ENCODE measurements at regions not wholly inside any gene's neighbourhood (a gene's known extent, or its start where the extent isn't known, plus 50 kb on each side); places are given as distances from the start of the nearest gene placed in this dataset.

- DNase-seq (ENCODE audit: low spot score) (no peak), ATAC-seq (no peak)
- Mint-ChIP-seq H3K9me3 (no peaks in the 10 kb centered on the region), H3K27ac (no peak overlapping the region), H3K4me1 (peaks cover 11% of the 10 kb centered on the region), H3K36me3 (no peaks in the 10 kb centered on the region), H3K27me3 (ENCODE audit: low read depth) (no peaks in the 10 kb centered on the region), H3K4me3 (no peak overlapping the region)
- CTCF ChIA-PET: no interaction called here
- TF ChIP-seq MYBL2 (CRISPR knock-in tag; IDR thresholded peaks at IDR 0.05) (no peak), ZNF121 (CRISPR knock-in tag; IDR thresholded peaks at IDR 0.05) (no peak), ZNF138 (CRISPR knock-in tag; conservative IDR thresholded peaks at IDR 0.05) (no peak), ZMAT4 (CRISPR knock-in tag; IDR thresholded peaks at IDR 0.05) (no peak), ZNF317 (CRISPR knock-in tag; IDR thresholded peaks at IDR 0.05; ENCODE audit: borderline replicate concordance, low read depth) (no peak), ZNF219 (CRISPR knock-in tag; IDR thresholded peaks at IDR 0.05; ENCODE audit: borderline replicate concordance) (no peak), TEAD4 (CRISPR knock-in tag; IDR thresholded peaks at IDR 0.05) (no peak), OVOL2 (CRISPR knock-in tag; IDR thresholded peaks at IDR 0.05; ENCODE audit: borderline replicate concordance) (no peak)
- TF ChIP-seq, protein P1, sequence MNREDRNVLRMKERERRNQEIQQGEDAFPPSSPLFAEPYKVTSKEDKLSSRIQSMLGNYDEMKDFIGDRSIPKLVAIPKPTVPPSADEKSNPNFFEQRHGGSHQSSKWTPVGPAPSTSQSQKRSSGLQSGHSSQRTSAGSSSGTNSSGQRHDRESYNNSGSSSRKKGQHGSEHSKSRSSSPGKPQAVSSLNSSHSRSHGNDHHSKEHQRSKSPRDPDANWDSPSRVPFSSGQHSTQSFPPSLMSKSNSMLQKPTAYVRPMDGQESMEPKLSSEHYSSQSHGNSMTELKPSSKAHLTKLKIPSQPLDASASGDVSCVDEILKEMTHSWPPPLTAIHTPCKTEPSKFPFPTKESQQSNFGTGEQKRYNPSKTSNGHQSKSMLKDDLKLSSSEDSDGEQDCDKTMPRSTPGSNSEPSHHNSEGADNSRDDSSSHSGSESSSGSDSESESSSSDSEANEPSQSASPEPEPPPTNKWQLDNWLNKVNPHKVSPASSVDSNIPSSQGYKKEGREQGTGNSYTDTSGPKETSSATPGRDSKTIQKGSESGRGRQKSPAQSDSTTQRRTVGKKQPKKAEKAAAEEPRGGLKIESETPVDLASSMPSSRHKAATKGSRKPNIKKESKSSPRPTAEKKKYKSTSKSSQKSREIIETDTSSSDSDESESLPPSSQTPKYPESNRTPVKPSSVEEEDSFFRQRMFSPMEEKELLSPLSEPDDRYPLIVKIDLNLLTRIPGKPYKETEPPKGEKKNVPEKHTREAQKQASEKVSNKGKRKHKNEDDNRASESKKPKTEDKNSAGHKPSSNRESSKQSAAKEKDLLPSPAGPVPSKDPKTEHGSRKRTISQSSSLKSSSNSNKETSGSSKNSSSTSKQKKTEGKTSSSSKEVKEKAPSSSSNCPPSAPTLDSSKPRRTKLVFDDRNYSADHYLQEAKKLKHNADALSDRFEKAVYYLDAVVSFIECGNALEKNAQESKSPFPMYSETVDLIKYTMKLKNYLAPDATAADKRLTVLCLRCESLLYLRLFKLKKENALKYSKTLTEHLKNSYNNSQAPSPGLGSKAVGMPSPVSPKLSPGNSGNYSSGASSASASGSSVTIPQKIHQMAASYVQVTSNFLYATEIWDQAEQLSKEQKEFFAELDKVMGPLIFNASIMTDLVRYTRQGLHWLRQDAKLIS (CRISPR knock-in tag; IDR thresholded peaks at IDR 0.05; ENCODE audit: borderline replicate concordance): no peak
- POLR2A ChIA-PET: no interaction called here
These were observed 389.7 kb downstream of the RAP2B start for GRCh38 chr3:153551536-153552285.

GRCh38 chr3:153552887-153553604 is 391.0 kb downstream of the RAP2B start:
- ChIA-PET CTCF (no interaction called here), POLR2A (no interaction called here)
- no peak for TF ChIP-seq IRF2 (CRISPR knock-in tag; IDR thresholded peaks at IDR 0.05; ENCODE audit: borderline replicate concordance, low read depth)
- no peak for TF ChIP-seq CBFB (CRISPR knock-in tag; IDR thresholded peaks at IDR 0.05; ENCODE audit: low read depth)
- TF ChIP-seq CREB1 (CRISPR knock-in tag; IDR thresholded peaks at IDR 0.05): no peak
- TF ChIP-seq, protein P2, sequence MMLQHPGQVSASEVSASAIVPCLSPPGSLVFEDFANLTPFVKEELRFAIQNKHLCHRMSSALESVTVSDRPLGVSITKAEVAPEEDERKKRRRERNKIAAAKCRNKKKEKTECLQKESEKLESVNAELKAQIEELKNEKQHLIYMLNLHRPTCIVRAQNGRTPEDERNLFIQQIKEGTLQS (CRISPR knock-in tag; conservative IDR thresholded peaks at IDR 0.05): no peak
- TF ChIP-seq E2F5 (CRISPR knock-in tag; IDR thresholded peaks at IDR 0.05): no peak
- no peak for TF ChIP-seq ZNF138 (CRISPR knock-in tag; conservative IDR thresholded peaks at IDR 0.05)
- TF ChIP-seq ZNF232 (CRISPR knock-in tag; IDR thresholded peaks at IDR 0.05): no peak
- TF ChIP-seq PREB (CRISPR knock-in tag; IDR thresholded peaks at IDR 0.05; ENCODE audit: borderline replicate concordance): no peak
- no peak for TF ChIP-seq HMGA2 (CRISPR knock-in tag; IDR thresholded peaks at IDR 0.05)
- no peak for TF ChIP-seq ELF4 (CRISPR knock-in tag; IDR thresholded peaks at IDR 0.05; ENCODE audit: low read depth)
- no peak for DNase-seq (ENCODE audit: low spot score)
- Mint-ChIP-seq H3K4me3 (no peak overlapping the region), H3K4me1 (peaks cover 6% of the 10 kb centered on the region), H3K9me3 (peaks cover 10% of the 10 kb centered on the region), H3K27ac (no peak overlapping the region), H3K27me3 (ENCODE audit: low read depth) (no peaks in the 10 kb centered on the region), H3K36me3 (peaks cover 2% of the 10 kb centered on the region; the same call in 1 of the 2 replicates)
- no peak for ATAC-seq

All from WTC11 (cell line).